ENCODE measurements at regions not wholly inside any gene's neighbourhood (a gene's known extent, or its start where the extent isn't known, plus 50 kb on each side); places are given as distances from the start of the nearest gene placed in this dataset.
A peak's percentile ranks its signal among the peaks of the same experiment; 100 is the strongest.
"Not testable (repeated sequence)": the region's sequence is repeated elsewhere in the genome, so short reads cannot be mapped to it uniquely, and the experiment has no call there.

- DNase-seq = no peak
These were observed 57.5 kb upstream of the PLPPR5 start for GRCh38 chr1:99062192-99062591.

GRCh38 chr1:99069146-99069545 is 64.5 kb upstream of the PLPPR5 start:
- no peak for DNase-seq

GRCh38 chr1:99078529-99078928 is 73.9 kb upstream of the PLPPR5 start:
- DNase-seq = not testable (repeated sequence)

- no peak for DNase-seq
These were observed 77.7 kb upstream of the PLPPR5 start for GRCh38 chr1:99082366-99082765.

GRCh38 chr1:99083338-99083737 is 78.7 kb upstream of the PLPPR5 start:
- no peak for DNase-seq

GRCh38 chr1:99084562-99084961 is 79.9 kb upstream of the PLPPR5 start:
- no peak for DNase-seq

- DNase-seq = no peak
These were observed 81.4 kb upstream of the PLPPR5 start for GRCh38 chr1:99086057-99086456.

- DNase-seq = no peak
These were observed 93.9 kb upstream of the PLPPR5 start for GRCh38 chr1:99098589-99098988.

GRCh38 chr1:99106274-99106673 is 101.6 kb upstream of the PLPPR5 start:
- no peak for DNase-seq

GRCh38 chr1:99107680-99108079 is 103.0 kb upstream of the PLPPR5 start:
- DNase-seq = no peak

GRCh38 chr1:99110140-99111041 is 105.7 kb upstream of the PLPPR5 start:
- no peak for DNase-seq

GRCh38 chr1:99115231-99115630 is 110.6 kb upstream of the PLPPR5 start:
- DNase-seq = no peak

GRCh38 chr1:99119188-99119587 is 114.5 kb upstream of the PLPPR5 start:
- DNase-seq = no peak

- DNase-seq = no peak
These were observed 117.4 kb upstream of the PLPPR5 start for GRCh38 chr1:99122039-99122438.

- peak in 1 of 3 donors; percentile 50 for DNase-seq
These were observed 119.3 kb upstream of the PLPPR5 start for GRCh38 chr1:99123936-99124335.

- peak; percentile 33 to 78 (median 48) for DNase-seq
These were observed 126.9 kb upstream of the PLPPR5 start for GRCh38 chr1:99131546-99131945.

GRCh38 chr1:99133756-99134500 is 129.3 kb upstream of the PLPPR5 start:
- DNase-seq = peak; percentile 23 to 80 (median 47)

GRCh38 chr1:99137554-99138206 is 126.6 kb upstream of the PLPPR4 start:
- DNase-seq = no peak

- no peak for DNase-seq
These were observed 124.4 kb upstream of the PLPPR4 start for GRCh38 chr1:99139876-99140275.

GRCh38 chr1:99146129-99146848 is 118.0 kb upstream of the PLPPR4 start:
- no peak for DNase-seq

GRCh38 chr1:99149952-99150351 is 114.3 kb upstream of the PLPPR4 start:
- no peak for DNase-seq

- no peak for DNase-seq
These were observed 112.2 kb upstream of the PLPPR4 start for GRCh38 chr1:99152132-99152531.

All from muscle of back (tissue), 3 donors.